ENCODE measurements at regions not wholly inside any gene's neighbourhood (a gene's known extent, or its start where the extent isn't known, plus 50 kb on each side); places are given as distances from the start of the nearest gene placed in this dataset.

DNA sequence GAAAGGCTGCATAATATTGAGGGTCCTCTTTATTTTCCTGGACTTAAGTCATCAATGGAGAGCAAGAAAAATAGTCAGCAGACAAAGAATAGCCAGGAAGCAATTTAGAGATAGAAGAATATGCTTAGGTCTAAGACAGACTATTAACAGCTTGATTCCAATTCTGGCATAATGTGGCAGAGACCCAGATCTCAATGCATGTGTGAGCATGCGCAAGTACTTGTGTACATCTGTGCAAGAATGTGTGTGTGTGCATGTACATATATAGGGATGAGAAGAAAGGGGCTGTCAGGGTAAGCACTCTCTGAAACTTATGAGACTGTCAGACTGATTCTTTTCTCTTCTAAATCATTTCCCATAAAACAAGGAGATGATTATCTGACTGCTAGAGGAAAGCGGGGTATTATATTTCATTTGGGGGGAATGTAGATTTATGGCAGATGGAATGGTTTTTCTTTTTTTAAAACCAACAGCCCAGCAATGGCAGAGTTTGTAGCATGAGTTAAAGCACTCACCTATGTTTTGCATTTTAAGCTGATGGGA, 381.3 kb upstream of the SPRED2 start:
- no peak overlapping the region for H3K4me2 ChIP-seq
- H3K27me3 ChIP-seq (ENCODE audit: insufficient read depth): no peaks in the 10 kb centered on the region
- H3K9me2 ChIP-seq: no peaks in the 10 kb centered on the region
- ChIA-PET POLR2A (no interaction called here), CTCF (no interaction called here)
- no peaks in the 10 kb centered on the region for H3K79me2 ChIP-seq (ENCODE audit: insufficient read depth)
- no peaks in the 10 kb centered on the region for H3K9me3 ChIP-seq
- H3K4me1 ChIP-seq (ENCODE audit: control insufficient read depth in 1 of 2, insufficient read depth in 2 of 2, low read depth in 1 of 2, low read length in 1 of 2): no peaks in the 10 kb centered on the region; a peak in 1 of 4 replicates
- TF ChIP-seq, protein P1, sequence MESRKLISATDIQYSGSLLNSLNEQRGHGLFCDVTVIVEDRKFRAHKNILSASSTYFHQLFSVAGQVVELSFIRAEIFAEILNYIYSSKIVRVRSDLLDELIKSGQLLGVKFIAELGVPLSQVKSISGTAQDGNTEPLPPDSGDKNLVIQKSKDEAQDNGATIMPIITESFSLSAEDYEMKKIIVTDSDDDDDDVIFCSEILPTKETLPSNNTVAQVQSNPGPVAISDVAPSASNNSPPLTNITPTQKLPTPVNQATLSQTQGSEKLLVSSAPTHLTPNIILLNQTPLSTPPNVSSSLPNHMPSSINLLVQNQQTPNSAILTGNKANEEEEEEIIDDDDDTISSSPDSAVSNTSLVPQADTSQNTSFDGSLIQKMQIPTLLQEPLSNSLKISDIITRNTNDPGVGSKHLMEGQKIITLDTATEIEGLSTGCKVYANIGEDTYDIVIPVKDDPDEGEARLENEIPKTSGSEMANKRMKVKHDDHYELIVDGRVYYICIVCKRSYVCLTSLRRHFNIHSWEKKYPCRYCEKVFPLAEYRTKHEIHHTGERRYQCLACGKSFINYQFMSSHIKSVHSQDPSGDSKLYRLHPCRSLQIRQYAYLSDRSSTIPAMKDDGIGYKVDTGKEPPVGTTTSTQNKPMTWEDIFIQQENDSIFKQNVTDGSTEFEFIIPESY (IDR thresholded peaks at IDR 0.05; ENCODE audit: borderline replicate concordance, low read depth): no peak
- TF ChIP-seq, protein P2, sequence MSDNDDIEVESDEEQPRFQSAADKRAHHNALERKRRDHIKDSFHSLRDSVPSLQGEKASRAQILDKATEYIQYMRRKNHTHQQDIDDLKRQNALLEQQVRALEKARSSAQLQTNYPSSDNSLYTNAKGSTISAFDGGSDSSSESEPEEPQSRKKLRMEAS (IDR thresholded peaks at IDR 0.05; ENCODE audit: low read depth): no peak
- TF ChIP-seq, protein P3, sequence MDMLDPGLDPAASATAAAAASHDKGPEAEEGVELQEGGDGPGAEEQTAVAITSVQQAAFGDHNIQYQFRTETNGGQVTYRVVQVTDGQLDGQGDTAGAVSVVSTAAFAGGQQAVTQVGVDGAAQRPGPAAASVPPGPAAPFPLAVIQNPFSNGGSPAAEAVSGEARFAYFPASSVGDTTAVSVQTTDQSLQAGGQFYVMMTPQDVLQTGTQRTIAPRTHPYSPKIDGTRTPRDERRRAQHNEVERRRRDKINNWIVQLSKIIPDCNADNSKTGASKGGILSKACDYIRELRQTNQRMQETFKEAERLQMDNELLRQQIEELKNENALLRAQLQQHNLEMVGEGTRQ (IDR thresholded peaks at IDR 0.05; ENCODE audit: borderline replicate concordance, low read depth, low read length): no peak
- TF ChIP-seq RFX5 (IDR thresholded peaks at IDR 0.05; ENCODE audit: low read length): no peak
- no peak for TF ChIP-seq RXRA (IDR thresholded peaks at IDR 0.05; ENCODE audit: borderline replicate concordance, low read depth)
- TF ChIP-seq YY1 (IDR thresholded peaks at IDR 0.05; ENCODE audit: low read depth): no peak
- TF ChIP-seq EZH2phosphoT487 (IDR thresholded peaks at IDR 0.05; ENCODE audit: borderline replicate concordance, low read depth): no peak
- no peaks in the 10 kb centered on the region for H3F3A ChIP-seq (replicated peaks; ENCODE audit: insufficient read depth)
- no peak overlapping the region for H3K27ac ChIP-seq (ENCODE audit: low read depth in 2 of 2, low read length in 1 of 2)
- H2AFZ ChIP-seq (ENCODE audit: low read depth): no peak overlapping the region
- H3K36me3 ChIP-seq (replicated peaks in 1 of 2; ENCODE audit: control insufficient read depth in 1 of 2, insufficient read depth in 2 of 2, low read length in 1 of 2): no peaks in the 10 kb centered on the region
- 60% methylated on average over 2 of the region's 2 CpGs for WGBS (ENCODE audit: low lambda C conversion rate)
- H3K9ac ChIP-seq: no peak overlapping the region
- no peak for DNase-seq
- H4K20me1 ChIP-seq (ENCODE audit: insufficient read depth): no peaks in the 10 kb centered on the region
- H3K4me3 ChIP-seq (ENCODE audit: low read depth in 2 of 2, low read length in 1 of 2): no peak overlapping the region

DNA sequence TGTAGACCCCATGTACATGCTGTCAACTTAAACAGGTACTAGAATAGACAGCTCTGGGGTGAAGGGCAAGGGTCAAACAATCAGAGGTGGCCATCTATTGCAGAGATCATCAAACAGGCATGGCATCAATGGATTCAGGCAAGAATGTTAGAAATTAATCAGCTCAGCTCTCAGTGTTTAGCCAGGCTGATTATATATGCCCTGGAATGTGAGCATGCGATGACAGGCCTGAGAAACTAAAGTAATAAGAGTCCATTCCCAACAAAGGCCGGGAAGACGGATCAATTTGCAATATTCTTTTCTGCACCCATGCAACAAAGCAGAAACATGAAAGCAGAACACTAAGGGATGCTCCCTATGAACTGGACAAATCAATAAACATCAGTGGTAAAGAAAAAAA, 380.5 kb upstream of the SPRED2 start:
- Histone ChIP-seq H2AFZ (ENCODE audit: low read depth) (no peak overlapping the region), H3K4me2 (no peak overlapping the region), H3K36me3 (replicated peaks in 1 of 2; ENCODE audit: control insufficient read depth in 1 of 2, insufficient read depth in 2 of 2, low read length in 1 of 2) (no peaks in the 10 kb centered on the region), H3K9ac (no peak overlapping the region), H3K79me2 (ENCODE audit: insufficient read depth) (no peaks in the 10 kb centered on the region), H4K20me1 (ENCODE audit: insufficient read depth) (no peaks in the 10 kb centered on the region), H3K27ac (ENCODE audit: low read depth in 2 of 2, low read length in 1 of 2) (no peak overlapping the region), H3K9me2 (no peaks in the 10 kb centered on the region), H3K27me3 (ENCODE audit: insufficient read depth) (no peaks in the 10 kb centered on the region), H3K4me3 (ENCODE audit: low read depth in 2 of 2, low read length in 1 of 2) (no peak overlapping the region), H3F3A (replicated peaks; ENCODE audit: insufficient read depth) (no peaks in the 10 kb centered on the region), H3K9me3 (no peaks in the 10 kb centered on the region), H3K4me1 (ENCODE audit: control insufficient read depth in 1 of 2, insufficient read depth in 2 of 2, low read depth in 1 of 2, low read length in 1 of 2) (no peaks in the 10 kb centered on the region; a peak in 1 of 4 replicates)
- 30% methylated on average over 3 of the region's 3 CpGs for WGBS (ENCODE audit: low lambda C conversion rate)
- ChIA-PET CTCF (interaction anchor here (0.8 to 1.3 kb wide), 2 partner anchors 17 to 33 kb away, joined by 3 read pairs; no protein-coding TSS in a partner anchor), POLR2A (no interaction called here)
- TF ChIP-seq, protein P4, sequence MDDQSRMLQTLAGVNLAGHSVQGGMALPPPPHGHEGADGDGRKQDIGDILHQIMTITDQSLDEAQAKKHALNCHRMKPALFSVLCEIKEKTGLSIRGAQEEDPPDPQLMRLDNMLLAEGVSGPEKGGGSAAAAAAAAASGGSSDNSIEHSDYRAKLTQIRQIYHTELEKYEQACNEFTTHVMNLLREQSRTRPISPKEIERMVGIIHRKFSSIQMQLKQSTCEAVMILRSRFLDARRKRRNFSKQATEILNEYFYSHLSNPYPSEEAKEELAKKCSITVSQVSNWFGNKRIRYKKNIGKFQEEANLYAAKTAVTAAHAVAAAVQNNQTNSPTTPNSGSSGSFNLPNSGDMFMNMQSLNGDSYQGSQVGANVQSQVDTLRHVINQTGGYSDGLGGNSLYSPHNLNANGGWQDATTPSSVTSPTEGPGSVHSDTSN (IDR thresholded peaks at IDR 0.05): no peak
- TF ChIP-seq RXRA (IDR thresholded peaks at IDR 0.05; ENCODE audit: borderline replicate concordance, low read depth) (no peak), CHD2 (IDR thresholded peaks at IDR 0.05; ENCODE audit: low read length, partially characterized antibody) (no peak), POLR2AphosphoS5 (IDR thresholded peaks at IDR 0.05; ENCODE audit: low read depth, low read length) (no peak)
- DNase-seq: no peak
